DMS153 (cell line): ENCODE measurements at regions not wholly inside any gene's neighbourhood (a gene's known extent, or its start where the extent isn't known, plus 50 kb on each side); places are given as distances from the start of the nearest gene placed in this dataset.
A peak's percentile ranks its signal among the peaks of the same experiment; 100 is the strongest.
"Not testable (repeated sequence)": the region's sequence is repeated elsewhere in the genome, so short reads cannot be mapped to it uniquely, and the experiment has no call there.

Source experiments
- DNase-seq: peaks from one replicate; lab custom pipeline; 2025; lab: John Stamatoyannopoulos, UW

GRCh38 chr22:48627966-48628365 is 1199.7 kb downstream of the BRD1 start:
- no peak for DNase-seq

GRCh38 chr22:48627203-48627602 is 1200.5 kb downstream of the BRD1 start:
- no peak for DNase-seq

- no peak for DNase-seq
Observed at GRCh38 chr22:48624401-48624800, 1203.3 kb downstream of the BRD1 start.

GRCh38 chr22:48622891-48623545 is 1204.7 kb downstream of the BRD1 start:
- no peak for DNase-seq

GRCh38 chr22:48621085-48621484 is 1206.6 kb downstream of the BRD1 start:
- DNase-seq = no peak

GRCh38 chr22:48620460-48620859 is 1207.2 kb downstream of the BRD1 start:
- DNase-seq = not testable (repeated sequence)

GRCh38 chr22:48619721-48620120 is 1208.0 kb downstream of the BRD1 start:
- no peak for DNase-seq

GRCh38 chr22:48618326-48618725 is 1209.3 kb downstream of the BRD1 start:
- no peak for DNase-seq

- DNase-seq = no peak
Observed at GRCh38 chr22:48616656-48617055, 1211.0 kb downstream of the BRD1 start.

GRCh38 chr22:48615171-48616008 is 1212.3 kb downstream of the BRD1 start:
- DNase-seq = no peak

- no peak for DNase-seq
Observed at GRCh38 chr22:48613566-48614200, 1214.0 kb downstream of the BRD1 start.

- no peak for DNase-seq
Observed at GRCh38 chr22:48612077-48612995, 1215.3 kb downstream of the BRD1 start.

- no peak for DNase-seq
Observed at GRCh38 chr22:48609279-48609865, 1218.3 kb downstream of the BRD1 start.

- DNase-seq = no peak
Observed at GRCh38 chr22:48607901-48608662, 1219.6 kb downstream of the BRD1 start.

- DNase-seq = no peak
Observed at GRCh38 chr22:48606684-48607307, 1220.9 kb downstream of the BRD1 start.

GRCh38 chr22:48605856-48606481 is 1221.7 kb downstream of the BRD1 start:
- peak; percentile 32 for DNase-seq

- DNase-seq = no peak
Observed at GRCh38 chr22:48605125-48605524, 1222.5 kb downstream of the BRD1 start.

- no peak for DNase-seq
Observed at GRCh38 chr22:48603621-48604320, 1223.9 kb downstream of the BRD1 start.
